ENCODE measurements at regions not wholly inside any gene's neighbourhood (a gene's known extent, or its start where the extent isn't known, plus 50 kb on each side); places are given as distances from the start of the nearest gene placed in this dataset.

- TF ChIP-seq TCF12 (IDR thresholded peaks at IDR 0.05; ENCODE audit: low read depth) = peak; percentile 73
- TF ChIP-seq EP300 (IDR thresholded peaks at IDR 0.05; ENCODE audit: borderline replicate concordance) = peak; percentile 57; the same call in 1 of the 2 replicates
- no peak for TF ChIP-seq ZBTB7A (IDR thresholded peaks at IDR 0.05; ENCODE audit: low read depth)
- peak; percentile 56 for TF ChIP-seq NFIC (IDR thresholded peaks at IDR 0.05)
Observed at GRCh38 chr15:70197945-70198361, 100.2 kb upstream of the TLE3 start.

DNA sequence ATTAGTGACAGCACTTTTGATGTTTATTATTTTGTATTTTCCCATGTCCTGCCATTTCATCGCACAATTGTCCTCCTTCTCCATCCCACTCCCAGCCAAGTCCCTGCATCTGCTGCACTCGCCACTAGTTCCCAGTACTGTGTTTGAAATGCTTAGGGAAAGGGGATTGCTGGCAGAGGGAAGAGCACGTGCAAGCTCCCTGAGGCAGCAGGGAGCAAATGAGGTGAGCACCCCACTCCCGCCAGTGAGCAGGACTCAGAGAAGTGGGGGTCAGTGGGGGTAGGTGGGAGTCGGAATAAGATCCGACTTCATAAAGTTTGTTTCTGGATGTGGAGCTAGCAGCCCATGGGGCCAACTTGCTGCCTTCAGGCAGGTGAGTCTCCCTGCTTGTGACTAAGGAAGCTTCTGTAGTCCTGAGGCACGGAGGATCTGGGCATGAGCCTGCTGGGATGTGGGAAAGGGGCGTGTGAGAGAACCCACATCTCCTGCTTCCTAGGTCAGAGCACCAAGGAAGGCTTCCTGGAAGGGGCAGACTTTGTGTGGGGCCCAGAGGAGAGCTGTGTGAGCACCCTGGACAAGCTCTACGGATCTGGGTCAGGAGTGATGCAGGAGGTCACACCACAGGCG lies 99.7 kb upstream of the TLE3 start:
- TF ChIP-seq CEBPB (IDR thresholded peaks at IDR 0.05) = no peak

GRCh38 chr15:70196372-70197316 lies 98.9 kb upstream of the TLE3 start:
- TF ChIP-seq FOXM1 (IDR thresholded peaks at IDR 0.05; ENCODE audit: borderline replicate concordance, low read depth) (peak; percentile 79), CEBPB (IDR thresholded peaks at IDR 0.05) (peak; percentile 99), EP300 (IDR thresholded peaks at IDR 0.05; ENCODE audit: borderline replicate concordance) (peak; percentile 94), TAF1 (IDR thresholded peaks at IDR 0.05; ENCODE audit: low read depth) (no peak), NFIC (IDR thresholded peaks at IDR 0.05) (peak; percentile 88), CREB1 (IDR thresholded peaks at IDR 0.05; ENCODE audit: low read depth) (peak; percentile 68), TCF12 (IDR thresholded peaks at IDR 0.05; ENCODE audit: low read depth) (peak; percentile 98), MAX (IDR thresholded peaks at IDR 0.05) (peak; percentile 70), EGR1 (IDR thresholded peaks at IDR 0.05) (no peak), ZBTB7A (IDR thresholded peaks at IDR 0.05; ENCODE audit: low read depth) (peak; percentile 65), TEAD4 (IDR thresholded peaks at IDR 0.05) (peak; percentile 99), RAD21 (IDR thresholded peaks at IDR 0.05; ENCODE audit: low read depth) (no peak), YY1 (IDR thresholded peaks at IDR 0.05; ENCODE audit: low read depth) (peak; percentile 59)
- TF ChIP-seq, protein P1, sequence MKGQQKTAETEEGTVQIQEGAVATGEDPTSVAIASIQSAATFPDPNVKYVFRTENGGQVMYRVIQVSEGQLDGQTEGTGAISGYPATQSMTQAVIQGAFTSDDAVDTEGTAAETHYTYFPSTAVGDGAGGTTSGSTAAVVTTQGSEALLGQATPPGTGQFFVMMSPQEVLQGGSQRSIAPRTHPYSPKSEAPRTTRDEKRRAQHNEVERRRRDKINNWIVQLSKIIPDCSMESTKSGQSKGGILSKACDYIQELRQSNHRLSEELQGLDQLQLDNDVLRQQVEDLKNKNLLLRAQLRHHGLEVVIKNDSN (IDR thresholded peaks at IDR 0.05) = peak; percentile 44; the same call in 1 of the 2 replicates
- TF ChIP-seq, protein P2, sequence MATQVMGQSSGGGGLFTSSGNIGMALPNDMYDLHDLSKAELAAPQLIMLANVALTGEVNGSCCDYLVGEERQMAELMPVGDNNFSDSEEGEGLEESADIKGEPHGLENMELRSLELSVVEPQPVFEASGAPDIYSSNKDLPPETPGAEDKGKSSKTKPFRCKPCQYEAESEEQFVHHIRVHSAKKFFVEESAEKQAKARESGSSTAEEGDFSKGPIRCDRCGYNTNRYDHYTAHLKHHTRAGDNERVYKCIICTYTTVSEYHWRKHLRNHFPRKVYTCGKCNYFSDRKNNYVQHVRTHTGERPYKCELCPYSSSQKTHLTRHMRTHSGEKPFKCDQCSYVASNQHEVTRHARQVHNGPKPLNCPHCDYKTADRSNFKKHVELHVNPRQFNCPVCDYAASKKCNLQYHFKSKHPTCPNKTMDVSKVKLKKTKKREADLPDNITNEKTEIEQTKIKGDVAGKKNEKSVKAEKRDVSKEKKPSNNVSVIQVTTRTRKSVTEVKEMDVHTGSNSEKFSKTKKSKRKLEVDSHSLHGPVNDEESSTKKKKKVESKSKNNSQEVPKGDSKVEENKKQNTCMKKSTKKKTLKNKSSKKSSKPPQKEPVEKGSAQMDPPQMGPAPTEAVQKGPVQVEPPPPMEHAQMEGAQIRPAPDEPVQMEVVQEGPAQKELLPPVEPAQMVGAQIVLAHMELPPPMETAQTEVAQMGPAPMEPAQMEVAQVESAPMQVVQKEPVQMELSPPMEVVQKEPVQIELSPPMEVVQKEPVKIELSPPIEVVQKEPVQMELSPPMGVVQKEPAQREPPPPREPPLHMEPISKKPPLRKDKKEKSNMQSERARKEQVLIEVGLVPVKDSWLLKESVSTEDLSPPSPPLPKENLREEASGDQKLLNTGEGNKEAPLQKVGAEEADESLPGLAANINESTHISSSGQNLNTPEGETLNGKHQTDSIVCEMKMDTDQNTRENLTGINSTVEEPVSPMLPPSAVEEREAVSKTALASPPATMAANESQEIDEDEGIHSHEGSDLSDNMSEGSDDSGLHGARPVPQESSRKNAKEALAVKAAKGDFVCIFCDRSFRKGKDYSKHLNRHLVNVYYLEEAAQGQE (IDR thresholded peaks at IDR 0.05; ENCODE audit: low read depth) = no peak

GRCh38 chr15:70195587-70196305 lies 98.0 kb upstream of the TLE3 start:
- TF ChIP-seq NFIC (IDR thresholded peaks at IDR 0.05) = peak; percentile 76
- TF ChIP-seq YY1 (IDR thresholded peaks at IDR 0.05; ENCODE audit: low read depth) = no peak
- TF ChIP-seq EP300 (IDR thresholded peaks at IDR 0.05; ENCODE audit: borderline replicate concordance) = peak; percentile 80
- TF ChIP-seq, protein P2 (IDR thresholded peaks at IDR 0.05; ENCODE audit: low read depth) = no peak
- peak; percentile 74 for TF ChIP-seq TCF12 (IDR thresholded peaks at IDR 0.05; ENCODE audit: low read depth)
- TF ChIP-seq MAX (IDR thresholded peaks at IDR 0.05) = peak; percentile 96
- TF ChIP-seq TEAD4 (IDR thresholded peaks at IDR 0.05) = peak; percentile 69
- TF ChIP-seq, protein P1 (IDR thresholded peaks at IDR 0.05) = peak; percentile 46; the same call in 1 of the 2 replicates
- TF ChIP-seq RAD21 (IDR thresholded peaks at IDR 0.05; ENCODE audit: low read depth) = no peak
- TF ChIP-seq CEBPB (IDR thresholded peaks at IDR 0.05) = no peak
- TF ChIP-seq TAF1 (IDR thresholded peaks at IDR 0.05; ENCODE audit: low read depth) = peak; percentile 30; the same call in 1 of the 2 replicates
- peak; percentile 27; the same call in 1 of the 2 replicates for TF ChIP-seq EGR1 (IDR thresholded peaks at IDR 0.05)
- no peak for TF ChIP-seq CREB1 (IDR thresholded peaks at IDR 0.05; ENCODE audit: low read depth)
- no peak for TF ChIP-seq ZBTB7A (IDR thresholded peaks at IDR 0.05; ENCODE audit: low read depth)
- TF ChIP-seq FOXM1 (IDR thresholded peaks at IDR 0.05; ENCODE audit: borderline replicate concordance, low read depth) = no peak; the same call in 1 of the 2 replicates

DNA sequence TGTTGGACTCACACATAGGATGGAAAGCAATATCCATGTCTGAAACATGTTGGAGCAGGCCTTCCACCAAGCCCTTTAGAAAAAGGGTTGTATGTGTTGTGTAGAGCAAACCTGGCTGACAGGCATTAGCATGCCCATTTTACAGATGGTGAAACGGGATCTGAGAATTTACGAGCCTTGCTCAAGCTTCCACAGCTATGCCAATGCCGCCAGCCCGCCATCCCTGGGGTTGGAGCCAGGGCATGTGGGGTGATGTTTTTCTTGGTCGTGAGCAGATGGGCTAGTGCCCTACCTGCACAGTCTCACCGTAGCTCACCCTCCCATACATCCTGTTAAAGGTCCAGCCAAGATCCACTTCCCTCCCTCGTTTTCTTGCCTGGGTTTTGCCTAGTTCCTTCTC lies 97.5 kb upstream of the TLE3 start:
- TF ChIP-seq, protein P1 (IDR thresholded peaks at IDR 0.05) = no peak
- TF ChIP-seq EP300 (IDR thresholded peaks at IDR 0.05; ENCODE audit: borderline replicate concordance) = no peak
- no peak for TF ChIP-seq CREB1 (IDR thresholded peaks at IDR 0.05; ENCODE audit: low read depth)
- TF ChIP-seq ZBTB7A (IDR thresholded peaks at IDR 0.05; ENCODE audit: low read depth) = no peak
- no peak for TF ChIP-seq YY1 (IDR thresholded peaks at IDR 0.05; ENCODE audit: low read depth)
- TF ChIP-seq, protein P2 (IDR thresholded peaks at IDR 0.05; ENCODE audit: low read depth) = no peak
- TF ChIP-seq MAX (IDR thresholded peaks at IDR 0.05) = no peak
- TF ChIP-seq CEBPB (IDR thresholded peaks at IDR 0.05) = no peak
- TF ChIP-seq NFIC (IDR thresholded peaks at IDR 0.05) = no peak
- TF ChIP-seq TAF1 (IDR thresholded peaks at IDR 0.05; ENCODE audit: low read depth) = no peak
- TF ChIP-seq FOXM1 (IDR thresholded peaks at IDR 0.05; ENCODE audit: borderline replicate concordance, low read depth) = no peak
- no peak for TF ChIP-seq RAD21 (IDR thresholded peaks at IDR 0.05; ENCODE audit: low read depth)
- TF ChIP-seq EGR1 (IDR thresholded peaks at IDR 0.05) = no peak
- TF ChIP-seq TCF12 (IDR thresholded peaks at IDR 0.05; ENCODE audit: low read depth) = no peak
- TF ChIP-seq TEAD4 (IDR thresholded peaks at IDR 0.05) = no peak

Measured in Ishikawa (cell line).